ENCODE measurements at regions not wholly inside any gene's neighbourhood (a gene's known extent, or its start where the extent isn't known, plus 50 kb on each side); places are given as distances from the start of the nearest gene placed in this dataset.
A peak's percentile ranks its signal among the peaks of the same experiment; 100 is the strongest.
"Not testable (repeated sequence)": the region's sequence is repeated elsewhere in the genome, so short reads cannot be mapped to it uniquely, and the experiment has no call there.

DNA sequence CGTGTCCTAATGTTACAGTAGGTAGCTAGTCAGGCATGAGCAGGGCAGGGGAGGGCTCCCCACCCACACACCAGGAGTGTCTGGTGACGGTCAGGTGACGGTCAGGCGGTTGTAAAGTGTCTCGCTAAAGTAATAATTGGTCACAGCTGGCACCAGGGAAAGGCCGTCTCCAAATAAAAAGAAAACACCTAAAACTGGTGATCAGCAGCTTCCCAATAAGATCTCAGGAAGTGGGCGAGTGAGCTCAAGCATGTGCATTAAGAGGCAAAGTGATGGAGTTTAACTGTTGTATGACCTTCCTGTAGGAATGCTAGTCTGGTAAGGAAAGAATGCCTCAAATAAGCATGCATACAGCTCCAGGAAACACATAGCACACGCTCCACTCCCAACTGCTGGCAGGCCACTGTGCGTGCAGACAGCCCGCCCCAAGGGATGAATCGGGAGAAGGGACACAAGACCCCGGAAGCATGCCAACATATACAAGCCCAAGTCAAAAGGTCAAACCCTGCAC lies 177.1 kb downstream of the RNF144A start:
- 63% methylated on average over 12 of the region's 12 CpGs for WGBS
- Histone ChIP-seq H3K27ac (ENCODE audit: low read depth) (no peak overlapping the region), H3K36me3 (ENCODE audit: insufficient read depth) (no peaks in the 10 kb centered on the region), H3K4me3 (ENCODE audit: low read depth, low read length) (no peak overlapping the region), H3K4me1 (ENCODE audit: insufficient read depth) (no peaks in the 10 kb centered on the region)
- DNase-seq (ENCODE audit: extremely low spot score), result no peak

DNA sequence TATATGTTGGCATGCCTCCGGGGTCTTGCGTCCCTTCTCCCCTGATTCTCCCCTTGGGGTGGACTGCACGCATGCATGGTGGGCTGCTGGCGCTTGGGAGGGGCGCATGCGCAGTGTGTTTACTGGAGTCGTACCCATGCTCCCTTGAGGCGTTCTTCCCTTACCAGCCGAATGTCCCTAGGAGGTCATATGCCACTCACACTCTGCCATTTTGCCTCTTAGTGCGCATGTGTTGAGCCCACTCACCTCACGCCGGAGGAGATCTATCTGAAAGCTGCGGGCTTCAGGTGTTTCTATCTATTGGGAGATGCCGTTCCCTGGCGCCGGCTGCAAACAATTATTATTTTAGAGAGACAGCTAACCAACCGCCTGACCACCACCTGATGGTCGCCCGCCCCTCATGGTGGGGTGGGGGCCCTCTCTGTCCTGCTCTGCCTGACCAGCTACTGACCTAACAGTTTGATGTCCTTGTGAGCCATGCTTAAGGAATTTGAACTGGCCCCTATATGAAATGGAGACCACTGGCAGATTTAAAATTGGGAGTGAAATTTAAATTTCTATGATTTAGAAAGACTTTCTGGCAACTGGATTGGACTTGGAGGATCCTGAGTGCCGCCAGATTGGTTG lies 179.6 kb downstream of the RNF144A start:
- Histone ChIP-seq H3K27ac (ENCODE audit: low read depth) (no peak overlapping the region), H3K4me3 (ENCODE audit: low read depth, low read length) (no peak overlapping the region), H3K36me3 (ENCODE audit: insufficient read depth) (no peaks in the 10 kb centered on the region), H3K4me1 (ENCODE audit: insufficient read depth) (no peaks in the 10 kb centered on the region)
- no peak for DNase-seq (ENCODE audit: extremely low spot score)
- WGBS, result 78% methylated on average over 20 of the region's 20 CpGs

- Histone ChIP-seq H3K36me3 (ENCODE audit: insufficient read depth) (no peaks in the 10 kb centered on the region), H3K4me1 (ENCODE audit: insufficient read depth) (no peaks in the 10 kb centered on the region), H3K27ac (ENCODE audit: low read depth) (no peak overlapping the region), H3K4me3 (ENCODE audit: low read depth, low read length) (no peak overlapping the region)
- WGBS, result 3% methylated on average over 18 of the region's 18 CpGs
- no peak for DNase-seq (ENCODE audit: extremely low spot score)
Observed at GRCh38 chr2:7097353-7097895, 180.2 kb downstream of the RNF144A start.

DNA sequence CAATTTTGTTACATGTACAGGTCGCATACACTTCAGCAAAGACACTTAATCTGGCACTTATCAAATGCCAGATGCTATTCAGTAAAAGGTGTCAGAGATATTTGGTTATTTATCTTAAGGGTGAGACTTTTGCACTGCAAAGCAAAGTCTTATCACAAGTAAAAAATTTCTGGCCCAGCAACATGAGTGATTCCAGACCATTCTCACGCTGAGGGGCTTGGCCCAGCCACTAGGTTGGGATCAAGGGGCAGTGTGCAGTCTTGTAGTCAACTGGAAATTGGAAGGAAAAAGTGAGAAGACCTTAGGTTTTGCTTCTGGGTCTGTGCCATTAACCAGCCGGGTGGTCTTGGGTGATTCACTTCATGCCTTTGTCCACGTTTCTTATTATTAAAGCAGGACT lies 181.6 kb downstream of the RNF144A start:
- WGBS, result 84% methylated on average over 4 of the region's 4 CpGs
- DNase-seq (ENCODE audit: extremely low spot score), result no peak
- H3K4me3 ChIP-seq (ENCODE audit: low read depth, low read length), result no peak overlapping the region
- no peaks in the 10 kb centered on the region for H3K4me1 ChIP-seq (ENCODE audit: insufficient read depth)
- no peaks in the 10 kb centered on the region for H3K36me3 ChIP-seq (ENCODE audit: insufficient read depth)
- no peak overlapping the region for H3K27ac ChIP-seq (ENCODE audit: low read depth)

DNA sequence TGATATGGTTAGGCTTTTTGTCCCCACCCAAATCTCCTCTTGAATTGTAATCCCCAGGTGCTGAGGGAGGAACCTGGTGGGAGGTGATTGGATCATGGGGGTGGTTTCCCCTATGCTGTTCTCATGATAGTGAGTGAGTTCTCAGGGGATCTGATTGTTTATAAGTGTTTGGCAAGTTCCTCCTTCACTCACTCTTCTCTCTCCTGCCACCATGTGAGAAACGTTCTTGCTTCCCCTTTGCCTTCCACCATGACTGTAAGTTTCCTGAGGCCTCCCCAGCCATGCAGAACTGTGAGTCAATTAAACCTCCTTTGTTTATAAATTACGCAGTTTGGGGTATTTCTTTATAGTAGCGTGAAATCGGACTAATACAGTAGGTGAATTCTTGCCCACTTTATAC lies 182.5 kb downstream of the RNF144A start:
- WGBS, result 86% methylated on average over 4 of the region's 4 CpGs
- not testable (repeated sequence) for H3K4me3 ChIP-seq (ENCODE audit: low read depth, low read length); DNase-seq (ENCODE audit: extremely low spot score); H3K27ac ChIP-seq (ENCODE audit: low read depth); H3K36me3 ChIP-seq (ENCODE audit: insufficient read depth); H3K4me1 ChIP-seq (ENCODE audit: insufficient read depth)

- no peak for DNase-seq (ENCODE audit: extremely low spot score)
- Histone ChIP-seq H3K4me1 (ENCODE audit: insufficient read depth) (no peaks in the 10 kb centered on the region), H3K27ac (ENCODE audit: low read depth) (no peak overlapping the region), H3K4me3 (ENCODE audit: low read depth, low read length) (no peak overlapping the region), H3K36me3 (ENCODE audit: insufficient read depth) (no peaks in the 10 kb centered on the region)
- whole genome bisulfite sequencing, result 88% methylated on average over 4 of the region's 4 CpGs
Observed at GRCh38 chr2:7102826-7103225, 185.6 kb downstream of the RNF144A start.

GRCh38 chr2:7108792-7109532 lies 191.8 kb downstream of the RNF144A start:
- H3K36me3 ChIP-seq (ENCODE audit: insufficient read depth), result no peaks in the 10 kb centered on the region
- H3K4me3 ChIP-seq (ENCODE audit: low read depth, low read length), result no peak overlapping the region
- no peaks in the 10 kb centered on the region for H3K4me1 ChIP-seq (ENCODE audit: insufficient read depth)
- 84% methylated on average over 13 of the region's 13 CpGs for WGBS
- no peak overlapping the region for H3K27ac ChIP-seq (ENCODE audit: low read depth)
- no peak for DNase-seq (ENCODE audit: extremely low spot score)

GRCh38 chr2:7109533-7109885 lies 192.3 kb downstream of the RNF144A start:
- H3K27ac ChIP-seq (ENCODE audit: low read depth), result no peak overlapping the region
- DNase-seq (ENCODE audit: extremely low spot score), result no peak
- H3K4me3 ChIP-seq (ENCODE audit: low read depth, low read length), result no peak overlapping the region
- WGBS, result 81% methylated on average over 6 of the region's 6 CpGs
- H3K4me1 ChIP-seq (ENCODE audit: insufficient read depth), result no peaks in the 10 kb centered on the region
- no peaks in the 10 kb centered on the region for H3K36me3 ChIP-seq (ENCODE audit: insufficient read depth)

- Histone ChIP-seq H3K4me3 (ENCODE audit: low read depth, low read length) (no peak overlapping the region), H3K4me1 (ENCODE audit: insufficient read depth) (no peaks in the 10 kb centered on the region), H3K36me3 (ENCODE audit: insufficient read depth) (no peaks in the 10 kb centered on the region), H3K27ac (ENCODE audit: low read depth) (no peak overlapping the region)
- peak; percentile 4 for DNase-seq (ENCODE audit: extremely low spot score)
Observed at GRCh38 chr2:7111626-7112025, 194.4 kb downstream of the RNF144A start.

- Histone ChIP-seq H3K4me3 (ENCODE audit: low read depth, low read length) (no peak overlapping the region), H3K4me1 (ENCODE audit: insufficient read depth) (no peaks in the 10 kb centered on the region), H3K27ac (ENCODE audit: low read depth) (no peak overlapping the region), H3K36me3 (ENCODE audit: insufficient read depth) (no peaks in the 10 kb centered on the region)
- no peak for DNase-seq (ENCODE audit: extremely low spot score)
- WGBS, result 73% methylated on average over 2 of the region's 2 CpGs
Observed at GRCh38 chr2:7115364-7115763, 198.2 kb downstream of the RNF144A start.

- H3K4me3 ChIP-seq (ENCODE audit: low read depth, low read length), result no peak overlapping the region
- H3K36me3 ChIP-seq (ENCODE audit: insufficient read depth), result no peaks in the 10 kb centered on the region
- no peak for DNase-seq (ENCODE audit: extremely low spot score)
- H3K27ac ChIP-seq (ENCODE audit: low read depth), result no peak overlapping the region
- no peaks in the 10 kb centered on the region for H3K4me1 ChIP-seq (ENCODE audit: insufficient read depth)
- 80% methylated on average over 4 of the region's 4 CpGs for WGBS
Observed at GRCh38 chr2:7115906-7116305, 198.7 kb downstream of the RNF144A start.

GRCh38 chr2:7116511-7116910 lies 199.3 kb downstream of the RNF144A start:
- WGBS, result 93% methylated on average over 2 of the region's 2 CpGs
- H3K27ac ChIP-seq (ENCODE audit: low read depth), result no peak overlapping the region
- no peaks in the 10 kb centered on the region for H3K4me1 ChIP-seq (ENCODE audit: insufficient read depth)
- no peak overlapping the region for H3K4me3 ChIP-seq (ENCODE audit: low read depth, low read length)
- no peak for DNase-seq (ENCODE audit: extremely low spot score)
- H3K36me3 ChIP-seq (ENCODE audit: insufficient read depth), result no peaks in the 10 kb centered on the region

DNA sequence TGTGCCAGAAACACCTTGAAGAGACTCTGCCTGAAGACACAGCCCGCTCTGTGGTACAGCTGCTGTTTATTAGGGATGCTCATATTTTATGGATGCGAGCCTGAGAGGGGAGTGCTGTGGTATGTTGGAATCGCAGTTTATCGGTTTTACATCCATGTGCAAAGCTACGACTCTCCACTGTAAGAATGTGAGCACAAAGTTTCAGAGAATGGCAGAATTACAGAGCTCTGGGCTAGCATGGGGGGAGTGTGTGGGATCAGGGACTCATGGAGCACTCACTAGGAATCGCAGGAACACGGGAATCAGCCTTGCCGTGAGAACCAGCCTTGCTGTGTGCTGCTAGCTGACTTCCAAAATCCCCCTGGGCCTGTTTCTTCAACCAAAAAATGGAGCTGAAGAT lies 199.9 kb downstream of the RNF144A start:
- no peaks in the 10 kb centered on the region for H3K4me1 ChIP-seq (ENCODE audit: insufficient read depth)
- 76% methylated on average over 8 of the region's 8 CpGs for WGBS
- H3K4me3 ChIP-seq (ENCODE audit: low read depth, low read length), result no peak overlapping the region
- DNase-seq (ENCODE audit: extremely low spot score), result no peak
- H3K36me3 ChIP-seq (ENCODE audit: insufficient read depth), result no peaks in the 10 kb centered on the region
- no peak overlapping the region for H3K27ac ChIP-seq (ENCODE audit: low read depth)

DNA sequence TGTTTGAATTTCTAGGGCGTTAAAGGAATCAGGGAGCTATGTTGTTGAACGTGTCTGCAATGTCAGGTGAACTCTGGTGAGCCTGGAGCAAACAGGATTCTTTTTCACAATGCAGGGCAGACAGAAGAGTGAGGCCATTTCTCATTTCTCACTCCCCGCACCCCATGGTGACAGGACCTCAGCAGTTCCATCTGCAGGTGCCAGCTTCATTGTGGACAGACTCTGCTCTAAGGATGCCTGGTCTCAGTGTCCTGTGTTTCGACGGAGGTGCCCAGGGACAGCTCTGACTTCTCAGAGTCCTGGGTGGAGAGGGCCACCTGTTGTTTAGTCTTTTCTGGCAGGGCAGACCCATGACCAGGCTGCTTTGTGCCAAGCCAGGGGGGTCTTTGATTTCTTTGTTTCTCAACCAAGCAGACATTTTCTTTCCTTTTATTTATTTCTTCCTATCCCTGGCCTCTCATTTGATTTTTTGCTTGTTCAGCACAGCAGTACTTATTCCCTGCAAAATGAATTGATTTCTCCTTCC lies 201.5 kb downstream of the RNF144A start:
- WGBS, result 78% methylated on average over 5 of the region's 5 CpGs

More for the DNA sequence above, 201.5 kb downstream of the RNF144A start:
- DNase-seq (ENCODE audit: extremely low spot score), result no peak
- Histone ChIP-seq H3K4me3 (ENCODE audit: low read depth, low read length) (no peak overlapping the region), H3K4me1 (ENCODE audit: insufficient read depth) (no peaks in the 10 kb centered on the region), H3K27ac (ENCODE audit: low read depth) (no peak overlapping the region), H3K36me3 (ENCODE audit: insufficient read depth) (no peaks in the 10 kb centered on the region)
